Epithelial cell of prostate (primary cell): ENCODE measurements at regions not wholly inside any gene's neighbourhood (a gene's known extent, or its start where the extent isn't known, plus 50 kb on each side); places are given as distances from the start of the nearest gene placed in this dataset.
A peak's percentile ranks its signal among the peaks of the same experiment; 100 is the strongest.

Source experiments
- DNase-seq: peaks from one replicate; pipeline ENCODE4 v3.0.0-alpha.2; 2011; ENCODE audit warnings: low read depth, low spot score
- H3K27ac ChIP-seq: fragments of 450-650 bp; 2 replicates; pipeline ENCODE4 v1.5.1; 2017; ENCODE audit warnings: mild to moderate bottlenecking

DNA sequence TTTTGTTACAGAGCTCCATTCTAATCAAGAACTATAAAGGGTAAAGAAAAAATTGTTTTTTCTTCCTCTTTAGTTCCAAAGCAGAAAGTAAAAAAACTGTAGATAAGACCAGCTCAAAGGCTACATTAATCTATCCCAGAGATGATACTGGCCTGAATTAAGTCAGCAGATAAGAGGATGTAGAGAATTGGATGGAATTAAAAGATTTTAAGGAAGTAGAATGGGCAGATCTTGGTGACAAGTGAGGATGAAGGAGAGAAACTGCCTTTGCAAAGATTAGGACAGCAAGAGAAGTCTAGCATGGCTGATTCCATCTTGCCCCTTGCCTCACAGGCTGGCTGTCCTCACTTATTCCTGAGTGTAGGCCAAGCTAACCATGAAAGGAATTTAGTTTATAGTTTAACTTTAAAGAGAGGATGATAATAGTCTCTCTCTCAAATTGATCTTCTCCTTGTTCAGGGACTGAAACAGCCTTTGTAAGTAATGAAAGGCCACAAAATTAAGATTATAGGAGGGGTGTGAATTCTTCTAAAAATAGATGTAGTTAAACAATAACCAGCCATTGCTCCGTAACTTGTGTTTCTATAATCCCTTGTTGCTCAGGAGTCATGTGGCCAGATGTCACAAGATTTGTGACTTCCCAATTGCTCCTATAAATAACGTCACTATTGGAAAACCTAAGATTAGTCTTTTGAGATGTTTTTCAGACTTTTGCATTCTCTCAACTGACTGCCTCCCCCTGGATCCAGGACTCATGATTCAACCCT, 265.0 kb upstream of the USP24 start:
- no peak overlapping the region for H3K27ac ChIP-seq
- no peak for DNase-seq

DNA sequence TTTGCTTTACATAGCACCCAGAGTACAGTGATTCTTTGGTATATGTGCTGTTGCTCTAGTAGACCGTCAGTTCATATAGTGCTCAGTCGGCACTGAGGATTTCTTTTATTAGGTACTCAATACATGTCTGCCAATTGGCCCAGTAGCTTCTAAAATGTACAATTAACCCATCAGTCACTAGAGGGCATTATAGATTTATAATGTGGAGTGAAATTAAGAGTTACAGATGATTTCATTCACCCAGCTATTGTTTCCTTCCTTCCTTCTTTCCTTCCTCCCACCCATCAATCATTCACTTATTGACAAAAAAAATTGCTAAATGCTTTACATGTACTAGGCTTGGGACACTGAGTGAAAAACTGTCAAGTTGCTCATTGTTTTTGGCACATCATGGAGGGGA, 263.6 kb upstream of the USP24 start:
- no peak for DNase-seq
- no peak overlapping the region for H3K27ac ChIP-seq

DNA sequence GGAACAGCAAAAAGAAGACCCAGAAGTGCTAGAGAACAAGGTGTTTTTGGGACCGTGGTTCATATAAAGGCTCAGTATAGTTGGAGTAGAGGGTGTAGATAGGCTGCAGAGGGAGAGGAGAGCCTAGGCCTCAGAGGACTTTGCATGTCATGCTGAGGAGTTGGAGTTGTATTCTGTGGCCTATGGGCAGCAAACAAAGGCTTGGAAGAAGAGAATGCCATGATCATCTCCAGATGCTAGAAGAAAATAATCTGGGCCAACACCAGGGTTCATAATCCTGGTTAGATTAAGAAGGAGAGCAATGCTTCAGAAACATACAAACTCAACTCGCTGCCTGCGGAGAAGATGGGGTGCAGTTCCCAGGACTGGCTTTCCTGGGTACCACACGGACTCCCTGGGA, 262.8 kb upstream of the USP24 start:
- no peak overlapping the region for H3K27ac ChIP-seq
- no peak for DNase-seq

DNA sequence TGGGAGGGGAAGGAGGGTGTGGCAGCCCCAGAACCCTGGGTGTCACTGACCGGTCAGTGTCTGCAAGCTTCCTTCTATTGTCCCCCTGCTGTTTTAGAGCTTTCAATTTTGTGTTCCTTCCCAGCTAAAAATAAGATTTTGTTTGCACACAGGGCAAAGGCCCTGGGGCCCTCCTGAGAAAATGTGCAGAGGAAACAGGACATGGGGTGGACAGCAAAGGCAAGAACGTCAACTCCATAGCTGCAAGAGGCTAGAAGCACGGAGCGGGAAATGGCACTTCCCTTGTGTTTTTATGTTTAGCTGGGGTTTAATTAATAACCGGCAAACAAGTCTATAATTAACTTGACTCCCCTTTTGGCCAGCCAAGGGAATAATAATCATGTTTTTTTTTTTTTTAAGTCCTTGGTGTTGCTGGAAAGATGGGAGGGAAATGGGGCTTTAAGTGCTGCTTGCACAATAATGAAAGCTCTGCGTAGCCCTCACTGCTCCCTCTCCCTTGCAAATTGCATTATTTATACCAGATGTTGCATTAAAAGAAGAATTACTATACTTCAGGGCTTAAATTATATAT, 261.4 kb upstream of the USP24 start:
- no peak for DNase-seq
- H3K27ac ChIP-seq = no peak overlapping the region

DNA sequence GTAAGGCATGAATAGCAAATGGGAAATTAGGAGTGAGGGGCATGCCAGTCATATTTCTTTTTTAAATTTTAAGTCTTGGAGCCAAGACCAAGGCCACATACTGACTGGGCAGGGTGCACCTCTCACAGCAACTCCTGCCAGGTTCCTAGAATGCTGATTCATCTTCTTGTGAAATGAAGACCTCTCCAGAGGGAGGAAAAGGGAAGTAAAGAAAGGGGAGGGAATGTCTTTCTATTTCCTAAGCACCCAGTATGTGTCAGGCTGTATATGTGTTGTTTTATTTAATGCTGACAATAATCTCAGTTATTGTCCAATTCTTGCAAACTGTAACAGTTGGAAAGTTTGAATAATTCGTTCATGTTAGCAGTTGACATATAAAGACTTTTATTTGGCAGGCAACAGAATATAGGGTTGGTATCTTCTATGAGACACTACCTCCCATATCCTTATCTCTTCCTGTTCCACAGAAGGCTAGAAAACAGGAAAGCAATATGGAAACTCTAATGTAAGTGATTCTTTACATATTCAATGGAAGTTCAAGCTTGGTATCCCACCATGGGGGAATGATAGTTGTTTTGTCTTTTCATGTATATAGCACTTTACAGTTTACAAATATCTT, 259.1 kb upstream of the USP24 start:
- no peak overlapping the region for H3K27ac ChIP-seq
- DNase-seq = peak; percentile 27

DNA sequence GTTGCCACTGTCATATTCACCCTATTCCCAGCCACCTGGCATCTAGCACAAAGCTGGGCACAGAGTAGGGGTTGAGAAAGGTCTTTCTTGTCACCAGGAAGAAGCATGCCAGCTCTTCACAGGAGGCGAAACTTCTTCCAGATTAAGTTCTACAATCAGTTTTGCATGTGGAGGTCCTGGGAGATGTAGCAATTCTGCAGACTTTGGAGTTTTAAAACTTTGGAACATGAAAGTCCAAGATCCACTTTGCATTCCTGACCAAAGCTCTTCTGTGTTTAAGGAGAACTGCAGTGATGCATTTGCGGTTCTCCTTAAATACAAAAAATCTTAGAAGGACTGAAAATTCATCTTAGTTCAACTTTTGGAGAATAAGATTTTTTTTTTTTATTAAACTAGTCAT, 258.5 kb upstream of the USP24 start:
- H3K27ac ChIP-seq = no peak overlapping the region
- DNase-seq = no peak

DNA sequence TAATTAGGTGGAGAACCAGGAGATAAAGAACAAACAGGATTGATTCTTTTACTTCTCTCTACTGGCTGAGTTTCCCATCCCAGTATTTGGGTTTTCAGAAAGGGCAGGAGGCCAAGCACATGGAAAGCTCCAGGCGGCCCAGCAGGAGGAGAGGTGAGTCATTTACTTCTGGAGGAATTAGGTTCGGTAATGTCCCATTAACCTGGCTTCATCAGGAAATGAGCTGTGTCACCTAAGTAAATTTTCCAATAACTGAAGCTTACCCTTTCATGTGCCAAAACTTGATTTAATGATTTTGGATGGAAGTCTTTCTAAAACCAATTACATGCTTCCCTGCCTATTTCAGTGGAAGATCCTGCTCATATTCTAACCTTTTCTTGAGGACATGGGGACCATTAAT, 257.6 kb upstream of the USP24 start:
- H3K27ac ChIP-seq = no peak overlapping the region
- DNase-seq = no peak

DNA sequence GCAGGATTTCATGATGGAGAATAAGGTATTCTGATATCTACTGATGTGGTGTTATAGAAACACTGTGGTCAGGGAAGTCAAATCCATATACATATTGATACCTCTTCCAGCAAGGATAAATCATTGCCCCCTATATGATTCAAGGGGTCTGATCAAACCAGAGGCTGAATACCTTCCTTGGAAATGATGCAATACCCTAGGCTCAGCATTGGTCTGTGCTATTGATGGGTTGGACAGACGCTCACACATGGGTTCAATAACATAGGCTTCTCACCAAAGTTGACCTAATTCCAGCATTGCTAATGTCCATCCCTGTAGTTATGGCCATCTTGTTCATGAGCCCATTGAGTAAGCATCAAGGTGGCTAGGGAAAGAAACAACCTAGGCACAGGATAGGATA, 257.0 kb upstream of the USP24 start:
- DNase-seq = no peak
- no peak overlapping the region for H3K27ac ChIP-seq

DNA sequence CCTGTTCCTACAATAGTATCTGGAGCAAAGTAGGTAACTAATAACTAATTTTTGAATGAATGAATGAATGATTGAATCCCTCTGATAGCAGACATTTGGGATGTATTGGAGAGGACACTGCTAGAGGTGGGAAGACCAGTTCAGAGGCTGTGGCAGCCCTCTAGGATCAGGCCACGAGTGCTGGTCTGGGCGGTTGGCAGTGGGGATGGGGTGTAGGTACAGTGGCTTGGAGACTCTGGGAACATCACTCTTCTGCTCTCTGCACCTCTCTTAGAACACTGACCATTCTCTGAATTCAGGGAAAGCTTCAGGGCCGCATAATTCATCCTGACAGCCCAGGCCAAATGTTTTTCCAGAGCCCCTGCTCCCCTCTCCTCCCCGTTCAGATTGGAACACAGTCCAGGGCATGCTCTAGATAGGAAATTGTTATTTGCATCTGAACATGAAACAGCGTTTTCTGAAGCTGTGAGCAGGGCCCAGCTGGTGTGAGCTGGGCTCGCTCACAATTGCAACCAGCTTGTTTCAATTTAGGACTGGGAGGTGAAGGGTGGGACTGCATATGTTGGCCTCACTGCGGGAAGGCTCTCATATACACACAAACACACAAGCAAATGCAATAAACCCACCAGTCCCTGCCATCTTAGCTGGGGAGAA, 253.1 kb upstream of the USP24 start:
- H3K27ac ChIP-seq = no peak overlapping the region

DNA sequence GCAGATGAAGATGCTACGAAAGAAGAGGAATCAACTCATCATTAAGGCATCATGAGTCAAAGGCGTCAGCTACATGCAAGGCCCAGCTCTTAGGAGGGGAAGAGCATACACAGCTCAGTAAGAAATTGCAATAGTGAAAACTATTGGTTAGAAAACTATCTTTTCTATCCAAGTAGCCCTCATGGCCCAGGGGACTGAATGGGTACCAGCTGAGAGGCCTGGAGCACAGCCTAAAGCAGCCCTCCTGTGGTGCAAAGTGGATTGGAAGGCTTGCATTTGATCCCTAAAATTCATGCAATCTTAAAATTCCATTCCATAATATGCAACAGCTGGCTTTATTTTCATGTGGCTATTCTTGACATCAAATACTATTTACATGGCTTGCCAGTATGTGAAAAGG, 251.8 kb upstream of the USP24 start:
- no peak for DNase-seq
- H3K27ac ChIP-seq = no peak overlapping the region

More for the DNA sequence above, 253.1 kb upstream of the USP24 start:
- no peak for DNase-seq

DNA sequence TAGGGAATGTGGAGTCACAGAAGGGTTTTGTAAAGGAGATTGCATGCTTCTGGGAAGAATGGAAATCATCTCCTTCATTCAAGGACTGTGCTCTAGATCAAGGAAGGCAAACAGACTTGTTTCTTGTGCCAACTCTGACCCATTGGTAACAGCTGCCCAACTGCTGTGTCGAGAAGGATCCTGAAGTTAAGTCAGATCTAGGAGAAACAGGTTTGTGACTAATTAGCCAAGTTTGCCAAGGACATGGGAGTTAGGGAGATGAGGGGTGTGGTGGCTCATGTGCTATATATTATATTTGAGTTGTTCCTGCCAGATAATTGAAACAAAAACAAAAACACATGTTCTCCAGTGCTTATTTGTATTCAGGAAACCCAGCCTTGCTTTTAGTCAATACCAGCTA, 251.2 kb upstream of the USP24 start:
- peak; percentile 50 for DNase-seq
- no peak overlapping the region for H3K27ac ChIP-seq

DNA sequence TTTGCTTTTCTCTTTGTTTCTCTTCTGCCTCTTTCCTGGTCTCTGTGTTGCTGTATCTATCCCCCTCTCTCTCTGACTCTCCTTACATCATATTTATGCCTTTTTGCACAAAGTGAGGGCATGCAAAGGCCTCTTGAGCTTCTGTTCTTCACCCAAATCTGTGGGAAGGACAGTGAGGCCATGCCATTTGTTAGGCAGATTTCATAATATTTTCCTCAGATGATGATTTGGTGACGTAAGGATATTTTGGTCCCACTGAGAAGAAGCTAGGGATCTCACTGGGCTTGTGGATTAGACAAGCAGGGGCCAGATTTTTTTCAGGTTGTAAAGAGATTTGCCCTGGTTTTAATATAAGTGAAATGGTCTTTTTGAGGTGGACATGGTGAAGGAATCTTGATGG, 249.4 kb upstream of the USP24 start:
- no peak overlapping the region for H3K27ac ChIP-seq
- no peak for DNase-seq

DNA sequence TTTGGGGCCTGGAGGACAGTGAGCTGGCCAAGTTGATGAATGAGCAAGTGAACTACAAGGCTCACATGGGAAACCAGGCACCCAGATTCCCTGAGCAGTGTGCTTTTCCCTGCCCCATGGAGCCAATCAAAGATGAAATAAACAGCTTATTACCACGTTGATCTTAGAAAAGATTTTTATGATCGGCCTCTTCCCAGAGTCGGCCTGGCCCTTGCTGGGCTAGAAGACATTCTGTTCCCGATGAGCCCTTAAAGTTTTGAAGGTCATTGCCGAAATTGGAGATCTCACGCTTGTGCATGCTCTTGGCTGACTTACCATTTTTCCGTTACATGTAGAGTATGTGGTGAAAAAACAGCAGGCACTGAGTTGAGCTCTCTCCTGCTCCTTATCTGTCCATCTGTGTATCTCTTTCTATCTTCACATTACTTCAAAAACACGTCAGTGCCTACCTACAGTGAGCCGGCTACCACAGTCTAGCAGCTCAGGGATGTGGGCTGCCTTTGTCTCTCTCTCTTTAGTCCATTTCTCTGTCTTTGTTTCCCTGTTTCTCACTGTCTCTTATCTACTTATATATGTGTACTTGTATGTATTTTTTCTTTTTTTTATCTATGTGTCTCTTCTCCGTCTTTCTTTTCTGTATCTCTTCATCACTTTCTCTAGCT, 248.8 kb upstream of the USP24 start:
- no peak overlapping the region for H3K27ac ChIP-seq
- no peak for DNase-seq

DNA sequence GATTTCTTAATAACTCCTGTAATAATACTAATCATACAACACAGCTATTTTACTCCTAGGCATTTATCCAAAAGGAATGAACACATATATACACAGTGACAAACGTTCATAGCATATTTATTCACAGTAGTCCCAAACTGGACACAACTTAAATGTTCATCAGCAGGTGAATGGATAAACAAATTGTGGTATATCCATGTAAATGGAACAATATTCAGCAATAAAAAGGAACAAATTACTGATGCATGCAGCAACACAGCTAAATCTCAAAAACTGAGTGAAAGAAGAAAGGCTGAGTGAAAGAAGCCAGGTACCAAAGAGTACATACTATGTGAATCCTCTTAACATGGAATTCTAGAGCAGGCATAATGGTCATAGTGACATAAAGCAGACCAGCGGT, 242.7 kb upstream of the USP24 start:
- H3K27ac ChIP-seq = no peak overlapping the region
- DNase-seq = no peak

DNA sequence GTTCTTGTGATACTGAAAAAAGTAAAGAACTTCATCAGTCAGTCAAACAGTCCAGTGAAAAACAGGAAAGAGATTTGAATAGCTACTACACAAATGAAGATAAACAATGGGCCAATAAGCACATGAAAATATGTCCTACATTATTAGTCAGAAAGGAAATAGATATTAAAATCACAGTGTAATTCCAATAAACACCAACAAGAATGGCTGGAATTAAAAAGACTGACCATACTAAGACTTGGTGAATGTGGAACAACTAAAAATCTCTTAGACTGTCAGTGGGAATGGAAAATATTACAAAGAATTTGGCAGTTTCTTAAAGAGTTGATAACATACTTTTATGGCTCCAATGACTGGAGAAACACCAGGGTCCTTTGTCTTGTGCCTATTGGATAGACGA, 241.8 kb upstream of the USP24 start:
- no peak for DNase-seq

DNA sequence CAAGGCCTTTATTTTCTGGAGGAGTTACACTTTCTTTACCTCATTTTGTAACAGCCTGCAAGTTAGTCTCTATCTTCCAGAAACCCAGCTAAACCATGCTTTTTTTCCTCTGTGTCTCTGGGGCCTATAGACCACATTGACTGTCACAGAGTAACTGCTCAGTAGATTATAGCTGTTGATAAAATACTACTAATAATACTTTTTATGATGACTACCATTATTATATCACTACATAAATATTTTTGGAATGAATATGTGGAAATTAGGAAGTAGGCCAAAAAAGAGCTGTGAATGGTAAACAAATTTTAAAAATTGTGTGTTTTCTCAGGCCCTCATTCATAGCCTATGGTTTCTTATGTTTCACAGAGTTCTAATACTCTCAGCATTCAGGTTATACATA, 233.1 kb upstream of the USP24 start:
- no peak for DNase-seq
- H3K27ac ChIP-seq = no peak overlapping the region

More for the DNA sequence above, 241.8 kb upstream of the USP24 start:
- no peak overlapping the region for H3K27ac ChIP-seq

DNA sequence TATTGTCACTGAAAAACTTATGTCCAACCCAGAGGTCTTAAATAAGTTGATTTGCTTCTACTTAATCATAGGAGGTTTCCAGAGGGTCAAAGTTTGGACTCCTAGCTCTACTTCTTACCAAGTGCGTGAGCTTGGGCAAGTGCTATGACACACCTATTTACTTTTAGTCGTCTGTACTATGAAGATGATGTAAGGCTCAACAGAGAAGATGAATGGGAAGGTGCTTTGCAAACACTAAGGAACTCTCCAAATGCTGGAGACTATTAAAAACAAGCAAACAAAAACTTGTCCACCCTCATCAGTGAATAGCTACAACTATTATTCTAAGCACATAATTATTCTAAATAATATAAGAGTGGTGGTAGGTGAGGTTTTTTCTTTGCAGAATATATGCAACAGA, 232.3 kb upstream of the USP24 start:
- peak; percentile 60 for DNase-seq
- no peak overlapping the region for H3K27ac ChIP-seq

DNA sequence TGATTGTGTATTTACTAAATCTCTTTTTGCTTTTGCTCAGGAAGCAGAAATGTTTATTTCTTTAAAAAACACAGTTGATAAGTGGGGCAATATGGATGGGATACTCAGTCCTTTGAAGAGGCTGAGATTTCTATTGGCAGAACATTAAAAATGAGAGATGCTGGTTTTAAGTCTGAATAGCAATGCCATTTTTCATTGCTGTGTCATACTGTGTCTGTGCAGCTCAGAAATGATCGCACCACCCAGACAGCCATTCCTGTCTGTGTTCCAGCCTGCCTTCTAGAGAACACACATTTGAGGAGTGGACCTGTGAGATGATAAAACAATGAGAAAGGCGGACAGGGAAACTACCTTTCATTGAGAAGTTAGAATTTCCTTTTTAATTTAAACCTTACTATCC, 231.2 kb upstream of the USP24 start:
- no peak overlapping the region for H3K27ac ChIP-seq
- no peak for DNase-seq

DNA sequence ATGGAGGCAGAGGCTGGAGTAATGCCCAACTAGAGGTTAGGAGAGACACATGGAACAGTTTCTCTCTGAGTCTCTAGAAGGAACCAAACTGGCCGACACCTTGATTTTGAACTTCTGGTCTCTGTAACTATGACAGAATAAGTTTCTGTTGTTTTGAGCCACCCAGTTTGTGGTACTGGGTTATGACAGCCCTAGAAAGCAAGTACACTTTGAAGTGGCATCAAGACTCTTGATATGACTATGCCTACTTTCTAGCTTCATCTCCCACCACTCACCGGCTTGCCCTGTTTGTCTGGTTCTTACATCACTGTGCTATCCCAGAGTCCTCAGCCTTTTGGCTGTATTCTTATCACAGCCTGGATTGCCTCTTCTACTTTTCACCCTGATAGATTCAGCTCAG, 230.3 kb upstream of the USP24 start:
- DNase-seq = no peak
- H3K27ac ChIP-seq = no peak overlapping the region

DNA sequence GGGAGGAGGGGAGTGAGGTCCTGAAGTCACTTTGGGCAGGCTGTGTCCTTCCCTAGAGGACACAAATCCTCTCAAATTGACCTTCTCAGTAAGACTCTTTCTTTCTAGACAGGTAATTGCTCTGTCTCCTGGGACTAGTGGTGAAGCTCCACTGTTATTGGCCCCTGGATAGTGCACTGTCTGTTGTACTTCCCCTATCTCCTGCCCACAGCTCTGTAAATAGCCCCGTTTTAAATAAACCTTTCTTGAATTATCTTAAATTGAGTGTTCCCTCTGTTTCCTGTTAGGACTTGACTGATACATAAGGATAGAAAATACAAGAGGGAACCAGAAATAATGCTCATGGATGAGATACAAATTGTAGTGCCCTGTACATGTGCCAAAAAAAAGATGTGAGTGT, 229.5 kb upstream of the USP24 start:
- no peak overlapping the region for H3K27ac ChIP-seq
- no peak for DNase-seq
